Panc1 (cell line): ENCODE measurements at regions not wholly inside any gene's neighbourhood (a gene's known extent, or its start where the extent isn't known, plus 50 kb on each side); places are given as distances from the start of the nearest gene placed in this dataset.

Experiments used
- POLR2AphosphoS5 ChIP-seq: IDR thresholded peaks from 2 replicates; pipeline ENCODE4 v1.6.1; 2012; ENCODE audit warnings: mild to moderate bottlenecking, low read depth, low read length, moderate library complexity
- REST ChIP-seq, 2 experiments: IDR thresholded peaks; 2 replicates each; pipeline ENCODE4 v1.6.1; 2011 to 2012; ENCODE audit warnings: low read depth in 2 of 2, control low read depth in 1 of 2, low read length in 1 of 2, mild to moderate bottlenecking in 1 of 2, moderate library complexity in 1 of 2; ENCODE audit not compliant: insufficient read depth in 1 of 2
- SIN3A ChIP-seq: IDR thresholded peaks from 2 replicates; pipeline ENCODE4 v1.6.1; 2012; ENCODE audit warnings: low read depth, mild to moderate bottlenecking, low read length, moderate library complexity, borderline replicate concordance; ENCODE audit not compliant: insufficient read depth
- TF ChIP-seq, protein P1 (sequence below): fragments of 450-650 bp; IDR thresholded peaks from 2 replicates; pipeline ENCODE4 v1.5.1; 2017; ENCODE audit warnings: mild to moderate bottlenecking

- TF ChIP-seq, protein P1, sequence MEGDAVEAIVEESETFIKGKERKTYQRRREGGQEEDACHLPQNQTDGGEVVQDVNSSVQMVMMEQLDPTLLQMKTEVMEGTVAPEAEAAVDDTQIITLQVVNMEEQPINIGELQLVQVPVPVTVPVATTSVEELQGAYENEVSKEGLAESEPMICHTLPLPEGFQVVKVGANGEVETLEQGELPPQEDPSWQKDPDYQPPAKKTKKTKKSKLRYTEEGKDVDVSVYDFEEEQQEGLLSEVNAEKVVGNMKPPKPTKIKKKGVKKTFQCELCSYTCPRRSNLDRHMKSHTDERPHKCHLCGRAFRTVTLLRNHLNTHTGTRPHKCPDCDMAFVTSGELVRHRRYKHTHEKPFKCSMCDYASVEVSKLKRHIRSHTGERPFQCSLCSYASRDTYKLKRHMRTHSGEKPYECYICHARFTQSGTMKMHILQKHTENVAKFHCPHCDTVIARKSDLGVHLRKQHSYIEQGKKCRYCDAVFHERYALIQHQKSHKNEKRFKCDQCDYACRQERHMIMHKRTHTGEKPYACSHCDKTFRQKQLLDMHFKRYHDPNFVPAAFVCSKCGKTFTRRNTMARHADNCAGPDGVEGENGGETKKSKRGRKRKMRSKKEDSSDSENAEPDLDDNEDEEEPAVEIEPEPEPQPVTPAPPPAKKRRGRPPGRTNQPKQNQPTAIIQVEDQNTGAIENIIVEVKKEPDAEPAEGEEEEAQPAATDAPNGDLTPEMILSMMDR, result no peak
- TF ChIP-seq POLR2AphosphoS5 (no peak), SIN3A (no peak), REST (IDR thresholded peaks at IDR 0.05; ENCODE audit: insufficient read depth in 1 of 2, low read depth in 2 of 2, low read length in 1 of 2) (no peak)
These were observed 74.1 kb downstream of the SMIM21 start for GRCh38 chr18:75353357-75353756.
